Medulla oblongata (tissue), 1 donor: ENCODE measurements at regions not wholly inside any gene's neighbourhood (a gene's known extent, or its start where the extent isn't known, plus 50 kb on each side); places are given as distances from the start of the nearest gene placed in this dataset.
"Not testable (repeated sequence)": the region's sequence is repeated elsewhere in the genome, so short reads cannot be mapped to it uniquely, and the experiment has no call there.

Experiments used
- DNase-seq: peaks from one replicate; pipeline ENCODE4 v3.0.0-alpha.2; 2015; ENCODE audit errors: extremely low spot score

GRCh38 chr1:149229813-149230212 lies 126.5 kb upstream of the NBPF9 start:
- not testable (repeated sequence) for DNase-seq

GRCh38 chr1:149234926-149235914 lies 131.9 kb upstream of the NBPF9 start:
- DNase-seq, result not testable (repeated sequence)

GRCh38 chr1:149237515-149237914 lies 134.2 kb upstream of the NBPF9 start:
- DNase-seq, result not testable (repeated sequence)

- DNase-seq, result not testable (repeated sequence)
These were observed 136.7 kb upstream of the NBPF9 start for GRCh38 chr1:149239897-149240508.

GRCh38 chr1:149240530-149240929 lies 137.2 kb upstream of the NBPF9 start:
- DNase-seq, result not testable (repeated sequence)

- DNase-seq, result not testable (repeated sequence)
These were observed 137.9 kb upstream of the NBPF9 start for GRCh38 chr1:149241272-149241671.

- not testable (repeated sequence) for DNase-seq
These were observed 140.2 kb upstream of the NBPF9 start for GRCh38 chr1:149243572-149243971.

GRCh38 chr1:149244621-149245020 lies 141.3 kb upstream of the NBPF9 start:
- not testable (repeated sequence) for DNase-seq

GRCh38 chr1:149246212-149246611 lies 142.9 kb upstream of the NBPF9 start:
- not testable (repeated sequence) for DNase-seq

GRCh38 chr1:149248610-149249009 lies 145.3 kb upstream of the NBPF9 start:
- DNase-seq, result not testable (repeated sequence)

GRCh38 chr1:149249850-149250467 lies 146.6 kb upstream of the NBPF9 start:
- DNase-seq, result not testable (repeated sequence)

- DNase-seq, result not testable (repeated sequence)
These were observed 151.8 kb upstream of the NBPF9 start for GRCh38 chr1:149254894-149255847.

GRCh38 chr1:149260284-149260683 lies 156.9 kb upstream of the NBPF9 start:
- DNase-seq, result not testable (repeated sequence)

- not testable (repeated sequence) for DNase-seq
These were observed 157.5 kb upstream of the NBPF9 start for GRCh38 chr1:149260736-149261340.

- not testable (repeated sequence) for DNase-seq
These were observed 163.9 kb upstream of the NBPF9 start for GRCh38 chr1:149267287-149267686.

GRCh38 chr1:149269001-149269702 lies 165.8 kb upstream of the NBPF9 start:
- DNase-seq, result not testable (repeated sequence)

- not testable (repeated sequence) for DNase-seq
These were observed 166.5 kb upstream of the NBPF9 start for GRCh38 chr1:149269833-149270232.

GRCh38 chr1:149274493-149274892 lies 171.1 kb upstream of the NBPF9 start:
- DNase-seq, result not testable (repeated sequence)

GRCh38 chr1:149275802-149276201 lies 172.5 kb upstream of the NBPF9 start:
- not testable (repeated sequence) for DNase-seq

GRCh38 chr1:149276496-149276895 lies 173.1 kb upstream of the NBPF9 start:
- not testable (repeated sequence) for DNase-seq
